ENCODE measurements at regions not wholly inside any gene's neighbourhood (a gene's known extent, or its start where the extent isn't known, plus 50 kb on each side); places are given as distances from the start of the nearest gene placed in this dataset.

GRCh38 chr3:63015614-63016309 is 140.5 kb upstream of the CADPS start:
- no peak for TF ChIP-seq ARNTL (CRISPR knock-in tag; IDR thresholded peaks at IDR 0.05; ENCODE audit: borderline replicate concordance, low read depth)
- TF ChIP-seq ZFP30 (CRISPR knock-in tag; IDR thresholded peaks at IDR 0.05): no peak
- TF ChIP-seq CREB5 (CRISPR knock-in tag; IDR thresholded peaks at IDR 0.05; ENCODE audit: low read depth): no peak
- TF ChIP-seq TCF4 (CRISPR knock-in tag; IDR thresholded peaks at IDR 0.05; ENCODE audit: borderline replicate concordance): no peak
- TF ChIP-seq ZFP3 (CRISPR knock-in tag; IDR thresholded peaks at IDR 0.05): no peak
- TF ChIP-seq, protein P1, sequence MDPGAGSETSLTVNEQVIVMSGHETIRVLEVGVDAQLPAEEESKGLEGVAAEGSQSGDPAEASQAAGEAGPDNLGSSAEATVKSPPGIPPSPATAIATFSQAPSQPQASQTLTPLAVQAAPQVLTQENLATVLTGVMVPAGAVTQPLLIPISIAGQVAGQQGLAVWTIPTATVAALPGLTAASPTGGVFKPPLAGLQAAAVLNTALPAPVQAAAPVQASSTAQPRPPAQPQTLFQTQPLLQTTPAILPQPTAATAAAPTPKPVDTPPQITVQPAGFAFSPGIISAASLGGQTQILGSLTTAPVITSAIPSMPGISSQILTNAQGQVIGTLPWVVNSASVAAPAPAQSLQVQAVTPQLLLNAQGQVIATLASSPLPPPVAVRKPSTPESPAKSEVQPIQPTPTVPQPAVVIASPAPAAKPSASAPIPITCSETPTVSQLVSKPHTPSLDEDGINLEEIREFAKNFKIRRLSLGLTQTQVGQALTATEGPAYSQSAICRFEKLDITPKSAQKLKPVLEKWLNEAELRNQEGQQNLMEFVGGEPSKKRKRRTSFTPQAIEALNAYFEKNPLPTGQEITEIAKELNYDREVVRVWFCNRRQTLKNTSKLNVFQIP (CRISPR knock-in tag; IDR thresholded peaks at IDR 0.05; ENCODE audit: borderline replicate concordance, low read depth): no peak
- no peak for TF ChIP-seq ESRRG (CRISPR knock-in tag; IDR thresholded peaks at IDR 0.05)
- no peak for TF ChIP-seq ZNF565 (CRISPR knock-in tag; conservative IDR thresholded peaks at IDR 0.05; ENCODE audit: low read depth)
- no peak for TF ChIP-seq PATZ1 (CRISPR knock-in tag; IDR thresholded peaks at IDR 0.05; ENCODE audit: borderline replicate concordance)
- TF ChIP-seq PPARA (CRISPR knock-in tag; IDR thresholded peaks at IDR 0.05; ENCODE audit: borderline replicate concordance): no peak
